ENCODE measurements at regions not wholly inside any gene's neighbourhood (a gene's known extent, or its start where the extent isn't known, plus 50 kb on each side); places are given as distances from the start of the nearest gene placed in this dataset.

- no peak overlapping the region for H3K4me2 ChIP-seq (replicated peaks; ENCODE audit: low read depth, low read length, poor library complexity, severe bottlenecking)
- TF ChIP-seq CTCF (IDR thresholded peaks at IDR 0.05) = no peak
- TF ChIP-seq EZH2 (IDR thresholded peaks at IDR 0.05; ENCODE audit: borderline replicate concordance, insufficient read depth, low read depth, low read length, poor library complexity, severe bottlenecking) = no peak
- ChIA-PET POLR2A (no interaction called here), CTCF (no interaction called here)
- Mint-ChIP-seq H3K27me3 (peaks cover 12% of the 10 kb centered on the region), H3K27ac (no peak overlapping the region), H3K4me1 (no peaks in the 10 kb centered on the region), H3K9me3 (ENCODE audit: insufficient read depth) (no peaks in the 10 kb centered on the region), H3K4me3 (no peak overlapping the region)
- no peaks in the 10 kb centered on the region for H3K36me3 ChIP-seq (replicated peaks in 1 of 2; ENCODE audit: control extremely low read depth in 1 of 2, control insufficient read depth in 1 of 2, extremely low read depth in 1 of 2, insufficient read depth in 2 of 2, low read length in 1 of 2)
- no peak for DNase-seq
- no peaks in the 10 kb centered on the region for H3K79me2 ChIP-seq (ENCODE audit: control insufficient read depth, insufficient read depth, low read length)
- H4K20me1 ChIP-seq (ENCODE audit: control insufficient read depth, insufficient read depth, low read length, poor library complexity, severe bottlenecking) = no peaks in the 10 kb centered on the region
- H3K9me3 ChIP-seq (ENCODE audit: control extremely low read depth in 1 of 3, control insufficient read depth in 2 of 3, insufficient read depth in 1 of 3, low read length in 2 of 3) = peaks cover 0 to 5% (median 0%) of the 10 kb centered on the region in 3 donors
- H3K9ac ChIP-seq (ENCODE audit: low read length) = no peak overlapping the region
- H3K27me3 ChIP-seq (replicated peaks in 1 of 4; ENCODE audit: control extremely low read depth in 1 of 4, control insufficient read depth in 3 of 4, insufficient read depth in 4 of 4, low read length in 3 of 4) = no peaks in the 10 kb centered on the region
- no peaks in the 10 kb centered on the region for H3K4me1 ChIP-seq (ENCODE audit: control insufficient read depth in 2 of 2, insufficient read depth in 2 of 2, low read length in 2 of 2)
- ATAC-seq (ENCODE audit: low read depth) = no peak
- no peak overlapping the region for H2AFZ ChIP-seq (ENCODE audit: insufficient read depth, low read depth, low read length, poor library complexity, severe bottlenecking)
- H3K4me3 ChIP-seq (ENCODE audit: control extremely low read depth in 1 of 5, extremely low read depth in 1 of 5, insufficient read depth in 1 of 5, low read depth in 2 of 5, low read length in 4 of 5) = no peak overlapping the region
- intact Hi-C loops (cut with micrococcal nuclease) = no loop called here
- WGBS (ENCODE audit: insufficient coverage) = 56% methylated on average over 2 of the region's 3 CpGs
- no peak overlapping the region for H3K27ac ChIP-seq (ENCODE audit: low read length in 2 of 2)
Measured at GRCh38 chr2:19804639-19805260, 97.0 kb downstream of the TTC32 start.

GRCh38 chr2:19802086-19802841, 99.5 kb downstream of the TTC32 start:
- no peak for TF ChIP-seq EZH2 (IDR thresholded peaks at IDR 0.05; ENCODE audit: borderline replicate concordance, insufficient read depth, low read depth, low read length, poor library complexity, severe bottlenecking)
- TF ChIP-seq CTCF (IDR thresholded peaks at IDR 0.05) = no peak
- intact Hi-C loops (cut with micrococcal nuclease) = no loop called here
- Histone ChIP-seq H3K27ac (ENCODE audit: low read length in 2 of 2) (no peak overlapping the region), H4K20me1 (ENCODE audit: control insufficient read depth, insufficient read depth, low read length, poor library complexity, severe bottlenecking) (no peaks in the 10 kb centered on the region), H3K9ac (ENCODE audit: low read length) (no peak overlapping the region), H3K27me3 (replicated peaks in 1 of 4; ENCODE audit: control extremely low read depth in 1 of 4, control insufficient read depth in 3 of 4, insufficient read depth in 4 of 4, low read length in 3 of 4) (peaks cover 0 to 4% (median 0%) of the 10 kb centered on the region in 4 experiments), H3K9me3 (ENCODE audit: control extremely low read depth in 1 of 3, control insufficient read depth in 2 of 3, insufficient read depth in 1 of 3, low read length in 2 of 3) (peaks cover 0 to 5% (median 0%) of the 10 kb centered on the region in 3 donors), H3K79me2 (ENCODE audit: control insufficient read depth, insufficient read depth, low read length) (no peaks in the 10 kb centered on the region), H3K36me3 (replicated peaks in 1 of 2; ENCODE audit: control extremely low read depth in 1 of 2, control insufficient read depth in 1 of 2, extremely low read depth in 1 of 2, insufficient read depth in 2 of 2, low read length in 1 of 2) (no peaks in the 10 kb centered on the region), H2AFZ (ENCODE audit: insufficient read depth, low read depth, low read length, poor library complexity, severe bottlenecking) (no peak overlapping the region), H3K4me2 (replicated peaks; ENCODE audit: low read depth, low read length, poor library complexity, severe bottlenecking) (no peak overlapping the region), H3K4me1 (ENCODE audit: control insufficient read depth in 2 of 2, insufficient read depth in 2 of 2, low read length in 2 of 2) (no peaks in the 10 kb centered on the region), H3K4me3 (ENCODE audit: control extremely low read depth in 1 of 5, extremely low read depth in 1 of 5, insufficient read depth in 1 of 5, low read depth in 2 of 5, low read length in 4 of 5) (no peak overlapping the region)
- Mint-ChIP-seq H3K4me1 (no peaks in the 10 kb centered on the region), H3K27ac (no peak overlapping the region), H3K9me3 (ENCODE audit: insufficient read depth) (no peaks in the 10 kb centered on the region), H3K4me3 (no peak overlapping the region), H3K27me3 (peaks cover 15% of the 10 kb centered on the region)
- ChIA-PET POLR2A (no interaction called here), CTCF (no interaction called here)
- WGBS (ENCODE audit: insufficient coverage) = 100% methylated on average over 4 of the region's 4 CpGs
- ATAC-seq (ENCODE audit: low read depth) (no peak), DNase-seq (no peak)

All from B cell (primary cell).